Vagina (tissue), 2 donors: ENCODE measurements at regions not wholly inside any gene's neighbourhood (a gene's known extent, or its start where the extent isn't known, plus 50 kb on each side); places are given as distances from the start of the nearest gene placed in this dataset.
"Not testable (repeated sequence)": the region's sequence is repeated elsewhere in the genome, so short reads cannot be mapped to it uniquely, and the experiment has no call there.

ENCODE experiments used
- DNase-seq, 2 donors: peaks; one replicate each; pipeline ENCODE4 v3.0.0-alpha.2; 2017; ENCODE audit errors: extremely low spot score in 2 of 2
- H3K27ac ChIP-seq: fragments of 200-600 bp; sonication (generic); one replicate; pipeline ENCODE4 v1.5.1; 2019
- H3K27me3 ChIP-seq: fragments of 200-600 bp; sonication (generic); one replicate; pipeline ENCODE4 v1.5.1; 2019
- H3K36me3 ChIP-seq, 2 donors: fragments of 200-600 bp; sonication (generic); one replicate each; pipeline ENCODE4 v1.5.1; 2017 to 2019
- H3K4me1 ChIP-seq: fragments of 200-600 bp; sonication (generic); one replicate; pipeline ENCODE4 v1.5.1; 2019
- H3K4me3 ChIP-seq, 2 donors: fragments of 200-600 bp; sonication (generic); 1 replicate in 1 of 2; 2 replicates in 1 of 2; pipeline ENCODE4 v1.5.1; 2016 to 2019
- H3K9me3 ChIP-seq: fragments of 200-600 bp; sonication (generic); one replicate; pipeline ENCODE4 v1.5.1; 2019
- CTCF ChIP-seq, 3 experiments: fragments of 450-650 bp in 2 of 3; fragments of 200-600 bp in 1 of 3; sonication (generic) in 1 of 3; IDR thresholded peaks; one replicate each; pipeline ENCODE4 v1.5.1; 2017 to 2019; ENCODE audit warnings: antibody characterized with exemption in 3 of 3, mild to moderate bottlenecking in 2 of 3, moderate library complexity in 2 of 3
- POLR2A ChIP-seq, 2 donors: fragments of 450-650 bp; IDR thresholded peaks; one replicate each; pipeline ENCODE4 v1.6.1; 2017; ENCODE audit warnings: antibody characterized with exemption in 2 of 2, mild to moderate bottlenecking in 2 of 2, moderate library complexity in 2 of 2
- POLR2AphosphoS5 ChIP-seq, 2 donors: sonication (generic); formaldehyde crosslinking; IDR thresholded peaks; one replicate each; pipeline ENCODE4 v1.9.0; 2017; ENCODE audit warnings: antibody characterized with exemption in 2 of 2, mild to moderate bottlenecking in 2 of 2, low read depth in 1 of 2; ENCODE audit not compliant: insufficient read depth in 1 of 2
- intact Hi-C: fragments of 100-400 bp; cut with DNase I; formaldehyde crosslinking; loops from one replicate; pipeline ENCODE4 v1.15.1; 2023

- intact Hi-C loops, result no loop called here
- Histone ChIP-seq H3K9me3 (no peaks in the 10 kb centered on the region), H3K27ac (no peak overlapping the region), H3K27me3 (no peaks in the 10 kb centered on the region), H3K4me1 (no peaks in the 10 kb centered on the region), H3K36me3 (no peaks in the 10 kb centered on the region), H3K4me3 (no peak overlapping the region)
- DNase-seq, result no peak
- TF ChIP-seq CTCF (IDR thresholded peaks at IDR 0.05) (no peak), POLR2A (IDR thresholded peaks at IDR 0.05) (no peak), POLR2AphosphoS5 (IDR thresholded peaks at IDR 0.05; ENCODE audit: insufficient read depth in 1 of 2, low read depth in 1 of 2) (no peak)
These were observed 93.5 kb upstream of the NEDD4L start for GRCh38 chr18:57950542-57950941.

GRCh38 chr18:57949335-57949734 is 94.7 kb upstream of the NEDD4L start:
- H3K27ac ChIP-seq, H3K4me1 ChIP-seq, DNase-seq, H3K4me3 ChIP-seq, H3K36me3 ChIP-seq, intact Hi-C loops, H3K9me3 ChIP-seq, H3K27me3 ChIP-seq: not testable (repeated sequence)

- intact Hi-C loops, result no loop called here
- Histone ChIP-seq H3K36me3 (no peaks in the 10 kb centered on the region), H3K27ac (no peak overlapping the region), H3K27me3 (no peaks in the 10 kb centered on the region), H3K9me3 (no peaks in the 10 kb centered on the region), H3K4me1 (no peaks in the 10 kb centered on the region), H3K4me3 (no peak overlapping the region)
- no peak for TF ChIP-seq POLR2AphosphoS5 (IDR thresholded peaks at IDR 0.05; ENCODE audit: insufficient read depth in 1 of 2, low read depth in 1 of 2)
- no peak for TF ChIP-seq CTCF (IDR thresholded peaks at IDR 0.05)
- no peak for TF ChIP-seq POLR2A (IDR thresholded peaks at IDR 0.05)
- DNase-seq, result no peak
These were observed 96.9 kb upstream of the NEDD4L start for GRCh38 chr18:57947117-57947516.

GRCh38 chr18:57943723-57944122 is 100.3 kb upstream of the NEDD4L start:
- intact Hi-C loops, result no loop called here
- H3K4me3 ChIP-seq, result no peak overlapping the region

GRCh38 chr18:57942493-57942892 is 101.5 kb upstream of the NEDD4L start:
- no peaks in the 10 kb centered on the region for H3K27me3 ChIP-seq
- no peak overlapping the region for H3K4me3 ChIP-seq
- intact Hi-C loops, result no loop called here

More at GRCh38 chr18:57943723-57944122, 100.3 kb upstream of the NEDD4L start:
- no peak for DNase-seq
- no peaks in the 10 kb centered on the region for H3K9me3 ChIP-seq
- TF ChIP-seq CTCF (IDR thresholded peaks at IDR 0.05) (no peak), POLR2AphosphoS5 (IDR thresholded peaks at IDR 0.05; ENCODE audit: insufficient read depth in 1 of 2, low read depth in 1 of 2) (no peak), POLR2A (IDR thresholded peaks at IDR 0.05) (no peak)
- H3K27ac ChIP-seq, result no peak overlapping the region
- H3K36me3 ChIP-seq, result no peaks in the 10 kb centered on the region
- H3K4me1 ChIP-seq, result no peaks in the 10 kb centered on the region
- H3K27me3 ChIP-seq, result no peaks in the 10 kb centered on the region

More at GRCh38 chr18:57942493-57942892, 101.5 kb upstream of the NEDD4L start:
- Histone ChIP-seq H3K27ac (no peak overlapping the region), H3K36me3 (no peaks in the 10 kb centered on the region), H3K9me3 (no peaks in the 10 kb centered on the region), H3K4me1 (no peaks in the 10 kb centered on the region)
- DNase-seq, result no peak
- TF ChIP-seq CTCF (IDR thresholded peaks at IDR 0.05), result no peak
- TF ChIP-seq POLR2AphosphoS5 (IDR thresholded peaks at IDR 0.05; ENCODE audit: insufficient read depth in 1 of 2, low read depth in 1 of 2), result no peak
- no peak for TF ChIP-seq POLR2A (IDR thresholded peaks at IDR 0.05)
